Left kidney (tissue), 1 donor: ENCODE measurements at regions not wholly inside any gene's neighbourhood (a gene's known extent, or its start where the extent isn't known, plus 50 kb on each side); places are given as distances from the start of the nearest gene placed in this dataset.

Experiments used
- DNase-seq: peaks from one replicate; pipeline ENCODE4 v3.0.0-alpha.2; 2013

- DNase-seq: no peak
These were observed 212.5 kb downstream of the SEMA6A start for GRCh38 chr5:116361979-116362577.

DNA sequence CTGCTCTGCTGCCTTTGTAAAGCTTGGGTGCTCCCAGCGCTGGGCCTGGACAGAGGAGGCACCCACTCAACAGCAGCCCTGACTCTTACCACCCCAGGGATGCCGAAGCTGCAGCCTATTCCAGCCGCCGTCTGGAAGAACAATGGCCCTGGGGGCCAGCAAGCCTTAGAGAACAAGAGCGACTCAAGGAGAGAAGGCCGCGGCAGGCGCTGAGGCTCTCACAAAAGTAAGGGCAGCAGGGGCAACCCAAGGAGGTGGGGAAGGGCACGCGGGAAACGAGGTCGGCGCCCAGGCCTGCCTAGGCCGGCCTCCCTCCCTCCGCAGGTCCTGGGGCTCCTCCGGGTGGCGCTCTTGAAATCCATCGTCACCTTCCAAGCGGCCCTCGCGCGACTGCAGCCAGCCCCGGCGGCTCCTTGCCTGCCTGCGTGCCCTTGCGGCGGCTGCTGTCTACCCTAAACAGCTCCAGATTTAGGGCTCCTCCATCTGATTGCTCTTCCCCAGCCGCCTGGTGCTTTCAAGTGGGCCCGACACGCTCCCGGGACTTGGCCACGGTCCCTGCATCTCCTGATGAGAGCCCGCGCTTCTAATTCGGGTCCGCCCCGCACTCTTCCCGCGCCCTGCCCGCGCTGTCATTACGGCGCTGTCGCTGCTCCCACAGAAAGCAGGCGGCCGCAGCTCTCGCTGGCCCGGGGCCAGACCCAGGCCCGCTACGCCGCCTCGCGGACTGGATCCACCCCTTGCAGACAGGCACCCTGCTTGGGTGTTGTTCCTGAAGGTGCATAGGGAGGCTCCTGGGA is 213.3 kb downstream of the SEMA6A start:
- DNase-seq: peak; percentile 49

DNA sequence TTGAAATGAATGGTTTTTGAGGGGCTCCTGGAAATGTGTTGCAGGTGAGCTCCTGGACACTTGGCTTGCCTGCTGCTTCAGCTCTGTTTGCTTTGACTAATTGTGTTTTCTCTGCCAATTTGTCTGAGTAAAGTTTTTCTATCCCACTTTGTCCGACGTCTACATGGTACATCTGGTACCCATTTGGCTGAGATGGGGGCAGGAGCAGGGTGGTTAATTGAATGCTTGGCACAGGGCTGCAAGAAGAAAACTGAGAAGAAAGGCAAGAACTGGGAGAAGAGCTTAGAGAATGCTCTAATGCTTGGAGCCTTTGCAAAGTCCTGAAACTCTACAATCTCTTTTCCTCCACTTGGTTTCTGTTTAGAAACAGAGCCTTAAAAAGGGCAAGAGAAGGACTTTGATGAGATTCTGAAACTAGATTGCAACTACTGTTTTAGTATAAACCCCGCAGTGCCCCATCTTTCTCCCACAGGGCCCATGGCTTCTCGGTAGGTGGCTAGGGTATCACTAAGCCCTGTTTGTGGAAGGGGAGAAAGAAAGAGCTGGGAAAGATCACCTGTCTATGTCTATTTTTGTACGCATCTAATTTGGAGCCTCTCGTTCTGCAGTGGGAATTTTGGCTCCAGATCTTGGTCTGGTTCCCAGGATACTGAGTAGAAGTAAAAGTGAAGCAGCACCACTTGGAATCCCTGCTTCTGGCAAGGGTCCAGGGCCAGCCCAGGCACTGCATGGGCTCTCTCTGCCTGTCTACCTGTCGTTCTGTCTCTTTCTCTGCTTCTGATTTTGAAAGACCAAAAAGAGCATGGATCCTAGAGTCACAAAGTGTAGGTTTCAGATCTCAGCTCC is 214.4 kb downstream of the SEMA6A start:
- no peak for DNase-seq

GRCh38 chr5:116359592-116359991 is 215.0 kb downstream of the SEMA6A start:
- DNase-seq: no peak

GRCh38 chr5:116358911-116359418 is 215.7 kb downstream of the SEMA6A start:
- no peak for DNase-seq

- DNase-seq: no peak
These were observed 216.6 kb downstream of the SEMA6A start for GRCh38 chr5:116358015-116358523.

DNA sequence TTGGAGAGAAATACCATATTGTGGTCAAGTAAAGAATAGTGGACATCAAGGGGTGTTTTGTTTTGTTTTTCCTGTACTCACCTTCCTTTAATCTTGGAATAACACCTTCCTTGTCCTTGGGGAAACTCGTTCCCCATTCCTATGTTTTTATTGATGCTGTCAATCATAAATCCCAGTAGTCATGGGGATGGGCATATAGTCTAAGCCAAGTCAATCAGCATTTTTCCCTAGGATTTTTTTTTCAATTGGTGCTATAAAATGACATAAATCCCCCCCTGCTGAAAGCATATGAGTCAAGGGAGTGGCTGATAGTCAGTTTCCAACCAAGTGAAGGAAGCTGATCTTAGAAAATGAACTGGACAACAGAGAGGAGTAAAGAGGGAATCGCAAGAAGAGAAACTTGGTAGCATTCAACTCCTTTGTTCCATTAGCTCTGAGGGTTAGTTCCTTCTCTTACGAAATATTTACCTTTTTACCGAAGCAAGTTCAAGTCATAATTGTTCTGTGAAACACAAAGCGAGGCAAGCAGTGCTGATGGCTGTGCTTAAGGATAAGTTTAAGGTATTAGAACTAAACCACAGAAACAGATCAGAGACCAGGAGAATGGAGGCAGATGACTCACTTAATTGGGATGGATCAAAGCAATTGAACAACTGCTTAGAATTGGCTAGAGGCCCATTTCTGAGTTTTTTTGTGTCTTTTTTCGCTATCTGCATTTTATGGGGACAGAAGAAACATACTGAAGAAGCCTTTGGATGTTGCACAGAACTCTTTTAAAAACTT is 218.6 kb downstream of the SEMA6A start:
- DNase-seq: no peak

GRCh38 chr5:116354699-116355098 is 219.9 kb downstream of the SEMA6A start:
- no peak for DNase-seq

DNA sequence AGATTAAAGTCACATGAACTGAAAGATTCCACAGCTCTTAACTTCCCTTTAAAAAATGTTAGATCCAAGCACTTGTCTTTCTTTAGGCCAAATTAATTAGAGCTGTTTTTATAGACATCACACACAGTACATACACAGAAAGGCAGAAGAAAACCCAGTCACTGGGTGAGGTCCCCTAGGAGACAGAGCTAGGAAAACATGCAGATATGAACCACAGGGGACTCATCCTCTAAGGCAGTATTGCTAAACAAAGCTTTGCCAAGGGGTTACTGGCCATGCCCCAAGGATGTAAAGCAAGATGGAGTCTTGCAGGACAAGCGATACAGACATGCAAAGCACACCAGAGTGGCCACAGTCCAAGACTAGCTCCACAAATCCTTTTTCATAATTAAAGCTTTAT is 227.0 kb downstream of the SEMA6A start:
- no peak for DNase-seq

GRCh38 chr5:116343961-116344360 is 230.7 kb downstream of the SEMA6A start:
- no peak for DNase-seq
